ENCODE measurements at regions not wholly inside any gene's neighbourhood (a gene's known extent, or its start where the extent isn't known, plus 50 kb on each side); places are given as distances from the start of the nearest gene placed in this dataset.
"Not testable (repeated sequence)": the region's sequence is repeated elsewhere in the genome, so short reads cannot be mapped to it uniquely, and the experiment has no call there.

DNA sequence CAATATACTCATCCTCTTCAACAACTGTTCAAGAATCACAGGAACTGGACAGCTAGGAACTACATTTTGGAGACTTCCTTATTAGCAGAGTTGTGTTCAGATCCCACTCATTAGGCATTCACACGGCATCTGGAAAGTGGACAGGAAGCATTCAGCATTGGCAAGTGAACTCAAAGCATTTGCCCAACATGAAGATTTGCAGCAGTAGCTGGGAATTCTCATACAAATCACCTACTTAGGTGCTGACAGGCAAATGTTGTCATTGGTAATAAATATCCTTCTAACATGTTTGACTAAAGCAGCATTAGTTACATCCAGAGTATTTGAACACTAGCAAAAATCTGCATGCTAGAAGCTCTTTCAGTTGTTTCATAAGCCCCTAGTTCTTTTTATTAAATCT, 350.8 kb downstream of the PTH2R start:
- DNase-seq (ENCODE audit: low read depth in 2 of 2), result no peak
- TF ChIP-seq, protein P1, sequence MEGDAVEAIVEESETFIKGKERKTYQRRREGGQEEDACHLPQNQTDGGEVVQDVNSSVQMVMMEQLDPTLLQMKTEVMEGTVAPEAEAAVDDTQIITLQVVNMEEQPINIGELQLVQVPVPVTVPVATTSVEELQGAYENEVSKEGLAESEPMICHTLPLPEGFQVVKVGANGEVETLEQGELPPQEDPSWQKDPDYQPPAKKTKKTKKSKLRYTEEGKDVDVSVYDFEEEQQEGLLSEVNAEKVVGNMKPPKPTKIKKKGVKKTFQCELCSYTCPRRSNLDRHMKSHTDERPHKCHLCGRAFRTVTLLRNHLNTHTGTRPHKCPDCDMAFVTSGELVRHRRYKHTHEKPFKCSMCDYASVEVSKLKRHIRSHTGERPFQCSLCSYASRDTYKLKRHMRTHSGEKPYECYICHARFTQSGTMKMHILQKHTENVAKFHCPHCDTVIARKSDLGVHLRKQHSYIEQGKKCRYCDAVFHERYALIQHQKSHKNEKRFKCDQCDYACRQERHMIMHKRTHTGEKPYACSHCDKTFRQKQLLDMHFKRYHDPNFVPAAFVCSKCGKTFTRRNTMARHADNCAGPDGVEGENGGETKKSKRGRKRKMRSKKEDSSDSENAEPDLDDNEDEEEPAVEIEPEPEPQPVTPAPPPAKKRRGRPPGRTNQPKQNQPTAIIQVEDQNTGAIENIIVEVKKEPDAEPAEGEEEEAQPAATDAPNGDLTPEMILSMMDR (IDR thresholded peaks at IDR 0.05; ENCODE audit: low read depth, low read length), result no peak
- H3K4me3 ChIP-seq (replicated peaks in 1 of 2; ENCODE audit: low read depth in 2 of 2, low read length in 2 of 2), result no peak overlapping the region

DNA sequence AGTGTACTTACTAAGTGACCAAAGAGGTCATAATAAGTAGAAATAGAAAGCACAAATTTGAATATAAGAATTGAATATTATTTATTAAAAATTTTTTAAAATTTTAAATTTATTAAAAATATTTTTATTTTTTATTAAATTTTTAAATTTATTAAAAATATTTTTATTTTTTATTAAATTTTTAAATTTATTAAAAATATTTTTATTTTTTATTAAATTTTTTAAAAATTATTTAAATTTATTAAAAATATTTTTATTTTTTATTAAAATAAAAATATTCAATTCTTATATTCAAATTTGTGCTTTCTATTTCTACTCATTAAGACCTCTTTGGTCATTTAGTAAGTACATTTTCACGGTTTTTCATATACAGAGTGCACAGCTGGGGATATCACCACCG, 366.5 kb downstream of the PTH2R start:
- H3K4me3 ChIP-seq (replicated peaks in 1 of 2; ENCODE audit: low read depth in 2 of 2, low read length in 2 of 2); DNase-seq (ENCODE audit: low read depth in 2 of 2): not testable (repeated sequence)

DNA sequence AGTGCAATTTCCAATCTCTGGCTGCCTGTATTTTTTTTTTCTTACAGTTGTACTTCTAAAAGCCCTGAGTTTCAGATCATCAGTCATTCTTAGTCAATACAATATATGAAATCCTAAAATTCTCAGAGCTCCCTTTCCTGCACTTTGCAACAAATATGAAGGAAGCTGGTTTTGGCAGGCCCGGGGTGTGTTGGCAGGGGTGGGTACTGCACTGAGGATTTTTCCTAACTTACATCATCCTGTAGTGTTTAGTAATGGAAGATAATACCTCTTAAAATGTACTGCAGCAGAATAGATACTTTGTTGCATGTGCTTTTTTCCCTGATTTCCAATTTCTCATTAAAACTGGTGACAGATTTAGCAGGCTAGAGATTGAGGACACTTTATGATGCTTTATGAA, 374.6 kb downstream of the PTH2R start:
- no peak overlapping the region for H3K4me3 ChIP-seq (replicated peaks in 1 of 2; ENCODE audit: low read depth in 2 of 2, low read length in 2 of 2)
- TF ChIP-seq, protein P1 (IDR thresholded peaks at IDR 0.05; ENCODE audit: low read depth, low read length), result no peak
- DNase-seq (ENCODE audit: low read depth in 2 of 2), result no peak

DNA sequence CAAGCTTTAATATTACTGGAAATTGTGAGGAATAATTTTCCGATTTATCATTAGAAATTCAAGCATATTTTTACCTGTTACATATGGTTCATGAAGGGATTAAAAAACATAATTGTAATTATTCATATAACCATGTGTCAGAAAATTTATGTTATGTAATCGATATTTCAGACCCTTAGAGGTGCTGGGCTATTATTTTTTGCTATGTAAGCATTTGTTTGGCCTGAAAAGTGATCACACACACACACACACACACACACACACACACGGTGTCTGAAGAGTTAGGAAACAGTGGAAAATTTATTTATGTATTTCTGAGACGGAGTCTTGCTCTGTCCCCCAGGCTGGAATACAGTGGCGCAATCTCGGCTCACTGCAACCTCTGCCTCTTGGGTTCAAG, 375.5 kb downstream of the PTH2R start:
- H3K4me3 ChIP-seq (replicated peaks in 1 of 2; ENCODE audit: low read depth in 2 of 2, low read length in 2 of 2), result no peak overlapping the region
- TF ChIP-seq, protein P1 (IDR thresholded peaks at IDR 0.05; ENCODE audit: low read depth, low read length), result no peak
- no peak for DNase-seq (ENCODE audit: low read depth in 2 of 2)

DNA sequence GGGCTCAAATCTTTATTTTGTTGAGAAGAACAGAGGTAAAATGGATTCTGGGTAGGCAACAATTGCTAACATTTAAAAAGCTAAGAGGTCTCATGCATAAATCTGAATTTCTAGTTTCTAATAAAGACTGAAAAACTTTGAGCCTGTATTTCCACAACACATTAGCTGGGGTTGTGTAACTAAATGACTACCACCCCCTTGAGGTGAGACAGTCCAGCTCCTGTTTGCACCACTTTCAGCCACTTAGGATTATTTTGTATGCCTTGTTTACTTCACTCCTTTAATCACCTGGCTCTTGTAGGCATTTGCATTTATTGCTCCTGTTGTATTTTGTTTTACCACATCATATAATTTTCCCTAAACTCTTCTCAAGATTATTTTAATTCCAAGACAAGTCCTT, 376.6 kb downstream of the PTH2R start:
- DNase-seq (ENCODE audit: low read depth in 2 of 2), result no peak
- TF ChIP-seq, protein P1 (IDR thresholded peaks at IDR 0.05; ENCODE audit: low read depth, low read length), result no peak
- no peak overlapping the region for H3K4me3 ChIP-seq (replicated peaks in 1 of 2; ENCODE audit: low read depth in 2 of 2, low read length in 2 of 2)

DNA sequence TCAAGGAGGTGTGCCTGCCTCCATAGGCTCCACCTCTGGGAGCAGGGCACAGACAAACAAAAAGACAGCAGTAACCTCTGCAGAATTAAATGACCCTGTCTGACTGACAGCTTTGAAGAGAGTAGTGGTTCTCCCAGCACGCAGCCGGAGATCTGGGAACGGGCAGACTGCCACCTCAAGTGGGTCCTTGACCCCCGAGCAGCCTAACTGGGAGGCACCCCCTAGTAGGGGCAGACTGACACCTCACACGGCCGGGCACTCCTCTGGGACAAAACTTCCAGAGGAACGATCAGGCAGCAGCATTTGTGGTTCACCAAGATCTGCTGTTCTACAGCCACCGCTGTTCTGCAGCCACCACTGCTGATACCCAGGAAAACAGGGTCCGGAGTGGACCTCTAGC, 378.2 kb downstream of the PTH2R start:
- not testable (repeated sequence) for H3K4me3 ChIP-seq (replicated peaks in 1 of 2; ENCODE audit: low read depth in 2 of 2, low read length in 2 of 2); DNase-seq (ENCODE audit: low read depth in 2 of 2)

DNA sequence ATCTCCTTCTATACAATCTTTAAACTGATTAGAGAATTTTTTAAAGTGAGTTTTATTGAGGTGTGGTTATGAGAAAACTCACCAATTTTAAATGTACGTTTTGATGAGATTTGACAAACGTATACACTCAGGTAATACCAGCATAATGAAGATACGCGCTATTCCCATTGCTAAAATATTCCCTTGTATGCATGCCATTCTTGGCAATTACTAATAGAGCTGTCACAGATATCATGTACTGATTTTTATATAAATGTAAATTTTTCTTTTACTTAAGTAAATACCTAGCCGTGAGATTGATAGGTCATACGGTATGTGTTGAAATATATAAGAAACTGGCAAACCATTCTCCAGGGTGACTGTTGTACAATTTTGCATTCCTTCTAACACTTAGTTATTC, 384.7 kb downstream of the PTH2R start:
- no peak overlapping the region for H3K4me3 ChIP-seq (replicated peaks in 1 of 2; ENCODE audit: low read depth in 2 of 2, low read length in 2 of 2)
- TF ChIP-seq, protein P1 (IDR thresholded peaks at IDR 0.05; ENCODE audit: low read depth, low read length), result no peak
- no peak for DNase-seq (ENCODE audit: low read depth in 2 of 2)

DNA sequence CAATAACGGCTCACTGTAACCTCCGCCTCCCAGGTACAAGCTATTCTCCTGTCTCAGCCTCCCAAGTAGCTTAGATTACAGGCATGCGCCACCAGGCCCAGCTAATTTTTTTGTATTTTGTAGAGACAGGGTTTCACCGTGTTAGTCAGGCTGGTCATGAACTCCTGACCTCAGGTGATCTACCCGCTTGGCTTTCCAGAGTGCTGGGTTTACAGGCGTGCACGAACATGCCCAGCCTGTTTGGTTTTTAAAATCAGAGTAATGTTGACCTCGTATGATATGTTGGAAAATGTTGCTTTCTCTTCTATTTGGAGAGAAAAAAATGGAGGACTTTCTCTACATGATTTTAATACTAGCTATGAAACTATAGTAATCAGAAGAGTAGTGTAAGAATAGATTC, 386.2 kb downstream of the PTH2R start:
- TF ChIP-seq, protein P1 (IDR thresholded peaks at IDR 0.05; ENCODE audit: low read depth, low read length), result no peak
- no peak overlapping the region for H3K4me3 ChIP-seq (replicated peaks in 1 of 2; ENCODE audit: low read depth in 2 of 2, low read length in 2 of 2)
- DNase-seq (ENCODE audit: low read depth in 2 of 2), result no peak
